PC-3 (cell line): ENCODE measurements at regions not wholly inside any gene's neighbourhood (a gene's known extent, or its start where the extent isn't known, plus 50 kb on each side); places are given as distances from the start of the nearest gene placed in this dataset.

Experiments used
- ATAC-seq: fragments of 200-7000 bp; cut with Tn5 transposase; 2 replicates; pipeline ENCODE4 v1.9.1; 2020; ENCODE audit warnings: mild to moderate bottlenecking, moderate library complexity
- BruUV-seq: library from RNA; stranded (reverse); fragments of 400-500 nt; replicated peaks from 2 replicates; lab custom pipeline; 2021; lab: Mats Ljungman, UMichigan
- CTCF ChIA-PET: fragments of 300-600 bp; sonication (Branson Sonifier 250); formaldehyde crosslinking; loops from one replicate; lab custom pipeline; 2022; ENCODE audit warnings: antibody characterized with exemption; lab: Charles Lee
- POLR2A ChIA-PET: fragments of 300-600 bp; sonication (Branson Sonifier 250); formaldehyde crosslinking; loops from one replicate; lab custom pipeline; 2022; ENCODE audit warnings: antibody characterized with exemption; ENCODE audit not compliant: unreplicated experiment; lab: Charles Lee
- DNase-seq: peaks from one replicate; pipeline ENCODE4 v3.0.0-alpha.2; 2015
- H2AFZ ChIP-seq: fragments of 300-600 bp; sonication (generic); 2 replicates; pipeline ENCODE4 v1.6.0; 2016; ENCODE audit warnings: antibody characterized with exemption, low read length
- H3F3A ChIP-seq: fragments of 300-600 bp; sonication (generic); one replicate; pipeline ENCODE4 v1.6.0; 2017; ENCODE audit warnings: antibody characterized with exemption, low read length, control low read depth, mild to moderate bottlenecking; ENCODE audit not compliant: unreplicated experiment
- H3K27ac ChIP-seq: fragments of 300-600 bp; sonication (generic); 2 replicates; pipeline ENCODE4 v1.5.1; 2016; ENCODE audit warnings: mild to moderate bottlenecking, low read length
- H3K27me3 ChIP-seq: fragments of 300-600 bp; sonication (generic); 2 replicates; pipeline ENCODE4 v1.6.1; 2016; ENCODE audit warnings: low read length, mixed read lengths
- H3K36me3 ChIP-seq: fragments of 300-600 bp; sonication (generic); 2 replicates; pipeline ENCODE4 v1.6.1; 2016; ENCODE audit warnings: low read depth, mixed run types, low read length, mixed read lengths
- H3K4me1 ChIP-seq: fragments of 300-600 bp; sonication (generic); 2 replicates; pipeline ENCODE4 v1.5.1; 2016; ENCODE audit warnings: low read length; ENCODE audit not compliant: insufficient read depth
- H3K4me2 ChIP-seq: fragments of 300-600 bp; sonication (generic); 2 replicates; pipeline ENCODE4 v1.6.0; 2016; ENCODE audit warnings: low read length
- H3K4me3 ChIP-seq: fragments of 300-600 bp; sonication (generic); 2 replicates; pipeline ENCODE4 v1.5.1; 2016; ENCODE audit warnings: mild to moderate bottlenecking, low read length, mixed read lengths
- H3K79me2 ChIP-seq: fragments of 300-600 bp; sonication (generic); 2 replicates; pipeline ENCODE4 v1.6.1; 2017; ENCODE audit warnings: low read length, mixed read lengths
- H3K9ac ChIP-seq: fragments of 300-600 bp; sonication (generic); 2 replicates; pipeline ENCODE4 v1.6.0; 2016; ENCODE audit warnings: mild to moderate bottlenecking, low read length
- H3K9me2 ChIP-seq: fragments of 300-600 bp; sonication (generic); replicated peaks from 2 replicates; pipeline ENCODE4 v1.6.1; 2016; ENCODE audit warnings: mixed run types, low read length, mixed read lengths
- H3K9me3 ChIP-seq: fragments of 300-600 bp; sonication (generic); 2 replicates; pipeline ENCODE4 v1.6.1; 2016; ENCODE audit warnings: low read length, mixed read lengths
- H4K20me1 ChIP-seq: fragments of 300-600 bp; sonication (generic); 2 replicates; pipeline ENCODE4 v1.6.1; 2016; ENCODE audit warnings: low read length, mixed read lengths
- EZH2 ChIP-seq: fragments of 300-600 bp; sonication (generic); IDR thresholded peaks from one replicate; pipeline ENCODE4 v1.6.1; 2017; ENCODE audit warnings: antibody characterized with exemption, mild to moderate bottlenecking, low read length; ENCODE audit not compliant: unreplicated experiment
- EZH2phosphoT487 ChIP-seq: fragments of 300-600 bp; sonication (generic); IDR thresholded peaks from 2 replicates; pipeline ENCODE4 v1.6.1; 2018; ENCODE audit warnings: mild to moderate bottlenecking, antibody characterized with exemption, low read length, borderline replicate concordance
- intact Hi-C: fragments of 100-400 bp; cut with micrococcal nuclease; formaldehyde crosslinking; loops from 2 replicates; pipeline ENCODE4 v1.9.0; 2023
- TF ChIP-seq, protein P1 (sequence below): fragments of 300-600 bp; sonication (generic); conservative IDR thresholded peaks from 2 replicates; pipeline ENCODE4 v1.5.1; 2017; ENCODE audit warnings: antibody characterized with exemption, low read depth, mild to moderate bottlenecking, low read length

DNA sequence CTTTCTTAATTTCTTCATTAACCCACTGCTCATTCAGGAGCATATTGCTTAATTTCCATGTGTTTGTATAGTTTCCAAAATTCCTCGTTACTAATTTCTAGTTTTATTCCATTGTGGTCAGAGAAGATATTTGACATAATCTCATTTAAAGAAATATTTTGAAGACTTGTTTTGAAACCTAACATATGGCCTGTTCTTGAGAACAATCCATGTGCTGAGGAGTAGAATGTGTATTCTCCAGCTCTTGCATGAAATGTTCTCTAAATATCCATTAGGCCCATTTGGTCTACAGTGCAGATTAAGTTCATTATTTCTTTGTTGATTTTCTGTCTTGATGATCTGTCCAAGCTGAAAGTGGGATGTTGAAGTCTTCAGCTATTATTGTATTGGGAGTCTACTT is 251.7 kb downstream of the ALDH8A1 start:
- ATAC-seq (no peak), DNase-seq (no peak)
- Histone ChIP-seq H3K27me3 (no peaks in the 10 kb centered on the region), H3F3A (no peaks in the 10 kb centered on the region), H3K36me3 (no peaks in the 10 kb centered on the region), H2AFZ (no peak overlapping the region), H3K79me2 (no peaks in the 10 kb centered on the region), H4K20me1 (no peaks in the 10 kb centered on the region), H3K9me3 (no peaks in the 10 kb centered on the region), H3K27ac (no peak overlapping the region), H3K4me3 (no peak overlapping the region), H3K4me1 (no peaks in the 10 kb centered on the region), H3K4me2 (no peak overlapping the region), H3K9me2 (no peaks in the 10 kb centered on the region), H3K9ac (no peak overlapping the region)
- no TSS peak for BruUV-seq
- intact Hi-C loops: no loop called here
- TF ChIP-seq EZH2 (no peak), EZH2phosphoT487 (no peak)
- TF ChIP-seq, protein P1, sequence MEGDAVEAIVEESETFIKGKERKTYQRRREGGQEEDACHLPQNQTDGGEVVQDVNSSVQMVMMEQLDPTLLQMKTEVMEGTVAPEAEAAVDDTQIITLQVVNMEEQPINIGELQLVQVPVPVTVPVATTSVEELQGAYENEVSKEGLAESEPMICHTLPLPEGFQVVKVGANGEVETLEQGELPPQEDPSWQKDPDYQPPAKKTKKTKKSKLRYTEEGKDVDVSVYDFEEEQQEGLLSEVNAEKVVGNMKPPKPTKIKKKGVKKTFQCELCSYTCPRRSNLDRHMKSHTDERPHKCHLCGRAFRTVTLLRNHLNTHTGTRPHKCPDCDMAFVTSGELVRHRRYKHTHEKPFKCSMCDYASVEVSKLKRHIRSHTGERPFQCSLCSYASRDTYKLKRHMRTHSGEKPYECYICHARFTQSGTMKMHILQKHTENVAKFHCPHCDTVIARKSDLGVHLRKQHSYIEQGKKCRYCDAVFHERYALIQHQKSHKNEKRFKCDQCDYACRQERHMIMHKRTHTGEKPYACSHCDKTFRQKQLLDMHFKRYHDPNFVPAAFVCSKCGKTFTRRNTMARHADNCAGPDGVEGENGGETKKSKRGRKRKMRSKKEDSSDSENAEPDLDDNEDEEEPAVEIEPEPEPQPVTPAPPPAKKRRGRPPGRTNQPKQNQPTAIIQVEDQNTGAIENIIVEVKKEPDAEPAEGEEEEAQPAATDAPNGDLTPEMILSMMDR: no peak
- ChIA-PET CTCF (no interaction called here), POLR2A (no interaction called here)

DNA sequence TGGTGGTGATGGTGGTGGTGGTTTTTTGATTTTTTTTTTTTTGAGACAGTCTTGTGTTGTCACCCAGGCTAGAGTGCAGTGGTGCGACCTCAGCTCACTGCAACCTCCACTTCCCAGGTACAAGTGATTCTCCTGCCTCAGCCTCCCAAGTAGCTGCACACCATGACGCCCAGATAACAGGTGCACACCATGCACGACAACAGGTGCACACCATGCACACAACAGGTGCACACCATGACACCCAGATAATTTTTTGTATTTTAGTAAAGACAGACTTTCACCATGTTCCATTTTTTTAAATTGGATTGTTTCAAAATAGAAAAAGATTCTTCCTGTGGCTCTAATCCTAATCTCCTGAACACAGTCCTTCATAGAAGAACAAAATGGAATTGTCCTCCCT is 257.9 kb downstream of the ALDH8A1 start:
- ATAC-seq (no peak), DNase-seq (no peak)
- Histone ChIP-seq H3K4me2 (no peak overlapping the region), H3K27ac (no peak overlapping the region), H2AFZ (no peak overlapping the region), H4K20me1 (no peaks in the 10 kb centered on the region), H3K9me3 (no peaks in the 10 kb centered on the region), H3K9me2 (no peaks in the 10 kb centered on the region), H3K27me3 (no peaks in the 10 kb centered on the region), H3K79me2 (no peaks in the 10 kb centered on the region), H3K36me3 (no peaks in the 10 kb centered on the region), H3K9ac (no peak overlapping the region), H3K4me3 (no peak overlapping the region), H3K4me1 (no peaks in the 10 kb centered on the region; the same call in 1 of the 2 replicates), H3F3A (no peaks in the 10 kb centered on the region)
- TF ChIP-seq EZH2phosphoT487 (no peak), EZH2 (no peak)
- TF ChIP-seq, protein P1: no peak
- intact Hi-C loops: no loop called here
- ChIA-PET POLR2A (no interaction called here), CTCF (no interaction called here)
- no TSS peak for BruUV-seq

DNA sequence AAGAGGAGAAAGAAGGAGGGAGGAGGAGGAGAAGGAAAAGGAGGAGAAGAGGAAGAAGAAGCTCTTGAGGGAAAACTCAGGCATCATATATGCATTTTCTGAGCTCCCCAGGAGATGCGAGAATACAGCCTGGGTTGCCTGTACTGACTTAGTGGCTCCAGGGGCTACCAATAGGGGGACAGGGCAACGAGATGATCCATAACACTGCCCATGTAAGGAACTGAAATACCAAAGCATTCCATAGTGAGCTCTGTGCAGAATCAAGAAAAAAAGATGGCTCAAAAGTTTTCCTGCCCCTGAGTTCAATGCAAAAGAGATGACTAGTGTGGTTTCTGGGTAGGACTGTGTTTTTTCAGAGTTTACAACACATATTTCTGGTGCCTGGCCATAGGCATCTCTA is 258.7 kb downstream of the ALDH8A1 start:
- Histone ChIP-seq H3K27ac (no peak overlapping the region), H3K9me3 (no peaks in the 10 kb centered on the region), H3K4me3 (no peak overlapping the region), H3K79me2 (no peaks in the 10 kb centered on the region), H4K20me1 (no peaks in the 10 kb centered on the region), H3F3A (no peaks in the 10 kb centered on the region), H3K4me1 (no peaks in the 10 kb centered on the region; the same call in 1 of the 2 replicates), H2AFZ (no peak overlapping the region), H3K4me2 (no peak overlapping the region), H3K9ac (no peak overlapping the region), H3K9me2 (no peaks in the 10 kb centered on the region), H3K27me3 (no peaks in the 10 kb centered on the region), H3K36me3 (no peaks in the 10 kb centered on the region)
- no TSS peak for BruUV-seq
- CTCF ChIA-PET: no interaction called here
- TF ChIP-seq EZH2 (no peak), EZH2phosphoT487 (no peak)
- TF ChIP-seq, protein P1: no peak
- intact Hi-C loops: no loop called here
- ATAC-seq: no peak
- no peak for DNase-seq
- POLR2A ChIA-PET: no interaction called here
